Effector memory CD8-positive, alpha-beta T cell (primary cell): ENCODE measurements at regions not wholly inside any gene's neighbourhood (a gene's known extent, or its start where the extent isn't known, plus 50 kb on each side); places are given as distances from the start of the nearest gene placed in this dataset.
"Not testable (repeated sequence)": the region's sequence is repeated elsewhere in the genome, so short reads cannot be mapped to it uniquely, and the experiment has no call there.

Source experiments
- ATAC-seq: fragments of 150-1000 bp; cut with Tn5 transposase; replicated peaks from 2 replicates; pipeline ENCODE4 v1.10.0; 2021; ENCODE audit warnings: mild to moderate bottlenecking, moderate library complexity
- DNase-seq, 3 experiments: peaks; one replicate each; pipeline ENCODE4 v3.0.0; 2021
- H3K27ac Mint-ChIP-seq, 2 donors: one replicate each; pipeline ENCODE4 v1.8.0; 2022; ENCODE audit warnings: mild to moderate bottlenecking in 2 of 2, mixed read lengths in 2 of 2, moderate library complexity in 2 of 2
- H3K27me3 Mint-ChIP-seq, 2 donors: one replicate each; pipeline ENCODE4 v1.8.0; 2022; ENCODE audit warnings: mixed read lengths in 2 of 2
- H3K36me3 Mint-ChIP-seq: one replicate; pipeline ENCODE4 v1.8.0; 2022; ENCODE audit warnings: mild to moderate bottlenecking, moderate library complexity, mixed read lengths; ENCODE audit not compliant: insufficient read depth
- H3K4me1 Mint-ChIP-seq, 2 donors: one replicate each; pipeline ENCODE4 v1.8.0; 2022; ENCODE audit warnings: low read depth in 2 of 2, mixed read lengths in 2 of 2
- H3K4me3 Mint-ChIP-seq, 2 donors: one replicate each; pipeline ENCODE4 v1.8.0; 2022; ENCODE audit warnings: mild to moderate bottlenecking in 2 of 2, mixed read lengths in 2 of 2, moderate library complexity in 2 of 2
- H3K9me3 Mint-ChIP-seq, 2 donors: one replicate each; pipeline ENCODE4 v1.8.0; 2022; ENCODE audit warnings: mixed read lengths in 2 of 2

- DNase-seq (no peak), ATAC-seq (no peak)
- Mint-ChIP-seq H3K4me1 (no peaks in the 10 kb centered on the region), H3K27me3 (no peaks in the 10 kb centered on the region), H3K9me3 (peaks cover 12% of the 10 kb centered on the region in 2 donors), H3K4me3 (no peak overlapping the region), H3K36me3 (no peaks in the 10 kb centered on the region), H3K27ac (no peak overlapping the region)
Measured at GRCh38 chr17:52606098-52606497, 447.6 kb upstream of the CA10 start.

- H3K4me1 Mint-ChIP-seq = no peaks in the 10 kb centered on the region
- H3K4me3 Mint-ChIP-seq = no peak overlapping the region
- peaks cover 5 to 11% of the 10 kb centered on the region in 2 donors for H3K9me3 Mint-ChIP-seq
- ATAC-seq = no peak
- no peaks in the 10 kb centered on the region for H3K27me3 Mint-ChIP-seq
- no peak for DNase-seq
- no peaks in the 10 kb centered on the region for H3K36me3 Mint-ChIP-seq
- H3K27ac Mint-ChIP-seq = no peak overlapping the region
Measured at GRCh38 chr17:52604105-52604504, 445.6 kb upstream of the CA10 start.

GRCh38 chr17:52597452-52598215 lies 439.1 kb upstream of the CA10 start:
- H3K27me3 Mint-ChIP-seq, ATAC-seq, H3K4me1 Mint-ChIP-seq, H3K4me3 Mint-ChIP-seq, H3K36me3 Mint-ChIP-seq, H3K27ac Mint-ChIP-seq, DNase-seq: not testable (repeated sequence)
- H3K9me3 Mint-ChIP-seq = peaks cover 11 to 19% of the 10 kb centered on the region in 2 donors

GRCh38 chr17:52594516-52594915 lies 436.0 kb upstream of the CA10 start:
- H3K9me3 Mint-ChIP-seq = peaks cover 16 to 30% of the 10 kb centered on the region in 2 donors
- H3K36me3 Mint-ChIP-seq = no peaks in the 10 kb centered on the region
- DNase-seq (no peak), ATAC-seq (no peak)
- no peaks in the 10 kb centered on the region for H3K4me1 Mint-ChIP-seq
- no peak overlapping the region for H3K27ac Mint-ChIP-seq
- H3K27me3 Mint-ChIP-seq = no peaks in the 10 kb centered on the region
- H3K4me3 Mint-ChIP-seq = no peak overlapping the region

GRCh38 chr17:52546990-52547389 lies 388.5 kb upstream of the CA10 start:
- Mint-ChIP-seq H3K9me3 (peaks cover 4 to 10% of the 10 kb centered on the region in 2 donors), H3K4me3 (no peak overlapping the region), H3K36me3 (no peaks in the 10 kb centered on the region), H3K27ac (no peak overlapping the region), H3K27me3 (no peaks in the 10 kb centered on the region), H3K4me1 (no peaks in the 10 kb centered on the region)
- DNase-seq (no peak), ATAC-seq (no peak)

GRCh38 chr17:52546493-52546892 lies 388.0 kb upstream of the CA10 start:
- Mint-ChIP-seq H3K27me3 (no peaks in the 10 kb centered on the region), H3K4me1 (no peaks in the 10 kb centered on the region), H3K4me3 (no peak overlapping the region), H3K27ac (no peak overlapping the region), H3K36me3 (no peaks in the 10 kb centered on the region), H3K9me3 (peaks cover 5 to 6% of the 10 kb centered on the region in 2 donors)
- DNase-seq (no peak), ATAC-seq (no peak)

- no peak overlapping the region for H3K4me3 Mint-ChIP-seq
- no peaks in the 10 kb centered on the region for H3K36me3 Mint-ChIP-seq
- ATAC-seq (no peak), DNase-seq (no peak)
- peaks cover 0 to 5% of the 10 kb centered on the region in 2 donors for H3K9me3 Mint-ChIP-seq
- H3K27me3 Mint-ChIP-seq = no peaks in the 10 kb centered on the region
- no peaks in the 10 kb centered on the region for H3K4me1 Mint-ChIP-seq
- no peak overlapping the region for H3K27ac Mint-ChIP-seq
Measured at GRCh38 chr17:52537421-52537820, 378.9 kb upstream of the CA10 start.

- Mint-ChIP-seq H3K4me1 (no peaks in the 10 kb centered on the region), H3K9me3 (peaks cover 0 to 3% of the 10 kb centered on the region in 2 donors), H3K27me3 (no peaks in the 10 kb centered on the region), H3K36me3 (no peaks in the 10 kb centered on the region), H3K27ac (no peak overlapping the region), H3K4me3 (no peak overlapping the region)
- no peak for ATAC-seq
- no peak for DNase-seq
Measured at GRCh38 chr17:52536489-52536888, 378.0 kb upstream of the CA10 start.

GRCh38 chr17:52532373-52532772 lies 373.9 kb upstream of the CA10 start:
- Mint-ChIP-seq H3K36me3 (no peaks in the 10 kb centered on the region), H3K27me3 (no peaks in the 10 kb centered on the region), H3K27ac (no peak overlapping the region), H3K4me1 (no peaks in the 10 kb centered on the region), H3K4me3 (no peak overlapping the region), H3K9me3 (peaks cover 0 to 3% of the 10 kb centered on the region in 2 donors)
- no peak for ATAC-seq
- no peak for DNase-seq

- no peak for DNase-seq
- no peak overlapping the region for H3K27ac Mint-ChIP-seq
Measured at GRCh38 chr17:52524096-52524637, 365.7 kb upstream of the CA10 start.

GRCh38 chr17:52517176-52517575 lies 358.7 kb upstream of the CA10 start:
- Mint-ChIP-seq H3K4me1 (no peaks in the 10 kb centered on the region), H3K4me3 (no peak overlapping the region), H3K9me3 (peaks cover 6 to 14% of the 10 kb centered on the region in 2 donors), H3K36me3 (no peaks in the 10 kb centered on the region), H3K27me3 (no peaks in the 10 kb centered on the region), H3K27ac (no peak overlapping the region)
- ATAC-seq (no peak), DNase-seq (no peak)

More at GRCh38 chr17:52524096-52524637, 365.7 kb upstream of the CA10 start:
- Mint-ChIP-seq H3K4me3 (no peak overlapping the region), H3K9me3 (peaks cover 14% of the 10 kb centered on the region in 2 donors), H3K4me1 (no peaks in the 10 kb centered on the region), H3K36me3 (no peaks in the 10 kb centered on the region), H3K27me3 (no peaks in the 10 kb centered on the region)
- no peak for ATAC-seq

- DNase-seq (no peak), ATAC-seq (no peak)
- Mint-ChIP-seq H3K27ac (no peak overlapping the region), H3K36me3 (no peaks in the 10 kb centered on the region), H3K4me3 (no peak overlapping the region), H3K27me3 (no peaks in the 10 kb centered on the region), H3K9me3 (peaks cover 3 to 14% of the 10 kb centered on the region in 2 donors), H3K4me1 (no peaks in the 10 kb centered on the region)
Measured at GRCh38 chr17:52515927-52516326, 357.4 kb upstream of the CA10 start.

- Mint-ChIP-seq H3K9me3 (peaks cover 13 to 31% of the 10 kb centered on the region in 2 donors), H3K4me1 (no peaks in the 10 kb centered on the region), H3K4me3 (no peak overlapping the region), H3K27me3 (no peaks in the 10 kb centered on the region), H3K27ac (no peak overlapping the region), H3K36me3 (no peaks in the 10 kb centered on the region)
- ATAC-seq = no peak
- no peak for DNase-seq
Measured at GRCh38 chr17:52505601-52506000, 347.1 kb upstream of the CA10 start.

GRCh38 chr17:52504081-52504480 lies 345.6 kb upstream of the CA10 start:
- no peaks in the 10 kb centered on the region for H3K4me1 Mint-ChIP-seq

More at GRCh38 chr17:52504081-52504480, 345.6 kb upstream of the CA10 start:
- Mint-ChIP-seq H3K36me3 (no peaks in the 10 kb centered on the region), H3K9me3 (peaks cover 13 to 23% of the 10 kb centered on the region in 2 donors), H3K27me3 (no peaks in the 10 kb centered on the region), H3K4me3 (no peak overlapping the region), H3K27ac (no peak overlapping the region)
- DNase-seq (no peak), ATAC-seq (no peak)
